ENCODE measurements at regions not wholly inside any gene's neighbourhood (a gene's known extent, or its start where the extent isn't known, plus 50 kb on each side); places are given as distances from the start of the nearest gene placed in this dataset.

DNA sequence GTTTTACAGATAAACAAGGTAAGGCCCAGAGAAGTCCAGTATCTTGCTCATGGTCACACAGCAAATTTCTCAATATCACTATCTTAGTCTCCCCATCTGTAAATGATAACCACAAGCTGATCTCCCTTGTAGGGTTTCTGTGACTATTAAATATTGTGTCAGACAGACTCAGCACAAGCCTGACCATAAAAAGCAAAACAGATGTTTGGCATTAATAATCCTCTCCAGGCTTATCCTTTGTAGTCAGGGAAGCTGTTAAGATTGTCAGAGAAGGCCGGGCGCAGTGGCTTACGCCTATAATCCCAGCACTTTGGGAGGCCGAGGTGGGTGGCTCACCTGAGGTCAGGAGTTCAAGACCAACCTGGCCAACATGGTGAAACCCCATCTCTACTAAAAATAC, 173.2 kb upstream of the PRICKLE2 start:
- DNase-seq (ENCODE audit: low read depth): no peak
- H3K4me3 ChIP-seq (ENCODE audit: low read depth, low read length): no peak overlapping the region
- TF ChIP-seq MYC (IDR thresholded peaks at IDR 0.05; ENCODE audit: low read depth, low read length) (no peak), MAX (IDR thresholded peaks at IDR 0.05; ENCODE audit: low read depth, low read length) (no peak), POLR2A (IDR thresholded peaks at IDR 0.05; ENCODE audit: extremely low read depth, insufficient read length) (no peak)
- TF ChIP-seq, protein P1, sequence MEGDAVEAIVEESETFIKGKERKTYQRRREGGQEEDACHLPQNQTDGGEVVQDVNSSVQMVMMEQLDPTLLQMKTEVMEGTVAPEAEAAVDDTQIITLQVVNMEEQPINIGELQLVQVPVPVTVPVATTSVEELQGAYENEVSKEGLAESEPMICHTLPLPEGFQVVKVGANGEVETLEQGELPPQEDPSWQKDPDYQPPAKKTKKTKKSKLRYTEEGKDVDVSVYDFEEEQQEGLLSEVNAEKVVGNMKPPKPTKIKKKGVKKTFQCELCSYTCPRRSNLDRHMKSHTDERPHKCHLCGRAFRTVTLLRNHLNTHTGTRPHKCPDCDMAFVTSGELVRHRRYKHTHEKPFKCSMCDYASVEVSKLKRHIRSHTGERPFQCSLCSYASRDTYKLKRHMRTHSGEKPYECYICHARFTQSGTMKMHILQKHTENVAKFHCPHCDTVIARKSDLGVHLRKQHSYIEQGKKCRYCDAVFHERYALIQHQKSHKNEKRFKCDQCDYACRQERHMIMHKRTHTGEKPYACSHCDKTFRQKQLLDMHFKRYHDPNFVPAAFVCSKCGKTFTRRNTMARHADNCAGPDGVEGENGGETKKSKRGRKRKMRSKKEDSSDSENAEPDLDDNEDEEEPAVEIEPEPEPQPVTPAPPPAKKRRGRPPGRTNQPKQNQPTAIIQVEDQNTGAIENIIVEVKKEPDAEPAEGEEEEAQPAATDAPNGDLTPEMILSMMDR (IDR thresholded peaks at IDR 0.05; ENCODE audit: low read depth, low read length): no peak

GRCh38 chr3:64398006-64398405, 172.7 kb upstream of the PRICKLE2 start:
- no peak overlapping the region for H3K4me3 ChIP-seq (ENCODE audit: low read depth, low read length)
- TF ChIP-seq, protein P1 (IDR thresholded peaks at IDR 0.05; ENCODE audit: low read depth, low read length): no peak
- TF ChIP-seq MAX (IDR thresholded peaks at IDR 0.05; ENCODE audit: low read depth, low read length) (no peak), POLR2A (IDR thresholded peaks at IDR 0.05; ENCODE audit: extremely low read depth, insufficient read length) (no peak), MYC (IDR thresholded peaks at IDR 0.05; ENCODE audit: low read depth, low read length) (no peak)
- DNase-seq (ENCODE audit: low read depth): no peak

DNA sequence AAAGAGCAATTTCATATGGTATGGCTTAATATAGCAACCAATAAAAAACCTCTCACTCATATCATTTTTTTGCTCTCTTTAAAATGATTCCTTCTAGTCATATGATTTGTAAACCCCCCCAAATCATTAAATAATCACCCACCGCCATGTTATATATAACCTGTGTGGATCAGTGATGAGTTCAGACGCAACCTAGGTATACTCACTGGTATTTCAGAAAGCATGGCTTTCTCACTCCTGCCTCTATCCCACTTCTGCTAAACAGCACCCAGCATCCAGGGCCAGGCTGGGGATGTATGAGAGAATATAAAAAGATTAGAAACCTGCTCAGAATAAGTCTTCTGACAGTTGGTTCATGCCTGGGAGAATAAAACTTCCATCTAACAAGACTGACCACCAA, 172.3 kb upstream of the PRICKLE2 start:
- no peak overlapping the region for H3K4me3 ChIP-seq (ENCODE audit: low read depth, low read length)
- TF ChIP-seq POLR2A (IDR thresholded peaks at IDR 0.05; ENCODE audit: extremely low read depth, insufficient read length): no peak
- no peak for TF ChIP-seq MYC (IDR thresholded peaks at IDR 0.05; ENCODE audit: low read depth, low read length)
- no peak for TF ChIP-seq MAX (IDR thresholded peaks at IDR 0.05; ENCODE audit: low read depth, low read length)
- TF ChIP-seq, protein P1 (IDR thresholded peaks at IDR 0.05; ENCODE audit: low read depth, low read length): no peak
- no peak for DNase-seq (ENCODE audit: low read depth)

DNA sequence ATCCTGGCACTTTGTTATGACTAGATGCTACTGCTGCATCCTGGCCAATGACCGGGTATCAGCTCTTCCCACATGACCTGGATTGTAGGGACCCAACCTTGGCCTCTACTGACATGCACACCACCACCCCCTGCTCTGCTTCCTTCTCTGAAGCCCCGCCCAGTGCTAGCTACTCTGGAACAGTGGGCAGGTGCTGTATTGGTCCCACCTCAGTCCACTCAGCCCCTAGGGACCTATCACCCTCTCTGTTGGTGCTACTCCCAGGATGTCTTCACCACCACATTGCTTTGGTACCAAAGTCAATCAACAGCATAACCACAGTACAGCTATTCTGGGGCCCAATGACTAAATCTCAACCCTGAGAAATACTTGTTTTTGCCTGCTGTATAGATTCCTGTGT, 170.2 kb upstream of the PRICKLE2 start:
- DNase-seq (ENCODE audit: low read depth): no peak
- TF ChIP-seq MAX (IDR thresholded peaks at IDR 0.05; ENCODE audit: low read depth, low read length) (no peak), POLR2A (IDR thresholded peaks at IDR 0.05; ENCODE audit: extremely low read depth, insufficient read length) (no peak), MYC (IDR thresholded peaks at IDR 0.05; ENCODE audit: low read depth, low read length) (no peak)
- TF ChIP-seq, protein P1 (IDR thresholded peaks at IDR 0.05; ENCODE audit: low read depth, low read length): no peak
- no peak overlapping the region for H3K4me3 ChIP-seq (ENCODE audit: low read depth, low read length)

DNA sequence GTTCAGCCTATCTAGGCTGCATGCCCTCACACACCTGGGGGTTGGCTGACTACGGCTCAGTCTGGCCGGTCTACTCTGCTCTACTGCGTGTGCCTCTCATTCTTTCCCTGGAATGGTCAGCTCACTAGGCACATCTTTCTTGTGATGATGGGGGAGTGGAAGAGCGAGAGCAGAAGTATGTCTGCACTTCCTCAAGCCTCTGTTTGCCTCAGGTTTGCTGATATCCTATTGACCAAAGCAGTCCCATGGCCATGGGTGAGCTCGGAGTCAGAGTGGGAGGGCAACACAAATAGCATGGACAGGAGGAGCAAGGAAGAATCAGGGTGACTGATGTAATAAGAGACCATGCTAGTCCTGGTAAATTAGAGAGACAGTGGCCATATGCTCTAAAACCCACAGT, 167.9 kb upstream of the PRICKLE2 start:
- DNase-seq (ENCODE audit: low read depth): no peak
- no peak overlapping the region for H3K4me3 ChIP-seq (ENCODE audit: low read depth, low read length)
- TF ChIP-seq MYC (IDR thresholded peaks at IDR 0.05; ENCODE audit: low read depth, low read length): no peak
- no peak for TF ChIP-seq MAX (IDR thresholded peaks at IDR 0.05; ENCODE audit: low read depth, low read length)
- TF ChIP-seq, protein P1 (IDR thresholded peaks at IDR 0.05; ENCODE audit: low read depth, low read length): no peak
- TF ChIP-seq POLR2A (IDR thresholded peaks at IDR 0.05; ENCODE audit: extremely low read depth, insufficient read length): no peak

DNA sequence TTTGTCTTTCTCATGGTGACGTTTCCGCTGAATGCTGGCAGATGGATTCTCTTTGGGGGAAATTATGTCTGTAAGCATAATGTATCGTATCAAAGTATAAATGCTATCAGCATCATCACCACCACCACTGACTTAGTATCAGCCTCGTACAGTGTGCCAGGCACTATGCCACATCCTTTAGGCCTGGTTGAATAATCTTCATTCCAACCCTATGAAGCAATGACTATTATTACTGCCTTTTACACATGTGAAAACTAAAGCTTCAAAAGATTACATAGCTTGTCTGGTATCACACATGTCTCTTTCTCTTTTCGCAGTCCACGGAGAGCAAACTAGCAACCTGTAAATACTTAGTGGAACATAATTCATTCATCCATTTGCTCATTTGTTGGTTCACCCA, 166.7 kb upstream of the PRICKLE2 start:
- TF ChIP-seq POLR2A (IDR thresholded peaks at IDR 0.05; ENCODE audit: extremely low read depth, insufficient read length) (no peak), MAX (IDR thresholded peaks at IDR 0.05; ENCODE audit: low read depth, low read length) (no peak), MYC (IDR thresholded peaks at IDR 0.05; ENCODE audit: low read depth, low read length) (no peak)
- TF ChIP-seq, protein P1 (IDR thresholded peaks at IDR 0.05; ENCODE audit: low read depth, low read length): no peak
- DNase-seq (ENCODE audit: low read depth): no peak
- no peak overlapping the region for H3K4me3 ChIP-seq (ENCODE audit: low read depth, low read length)
